Panc1 (cell line): ENCODE measurements at regions not wholly inside any gene's neighbourhood (a gene's known extent, or its start where the extent isn't known, plus 50 kb on each side); places are given as distances from the start of the nearest gene placed in this dataset.

Source experiments
- ATAC-seq: fragments of 200-7000 bp; cut with Tn5 transposase; 2 replicates; pipeline ENCODE4 v1.9.1; 2020; ENCODE audit warnings: mild to moderate bottlenecking, moderate library complexity
- BruUV-seq: library from RNA; stranded (reverse); fragments of 400-500 nt; replicated peaks from 2 replicates; lab custom pipeline; 2021; lab: Mats Ljungman, UMichigan
- CTCF ChIA-PET: fragments of 300-600 bp; sonication (Branson Sonifier 250); formaldehyde crosslinking; loops from one replicate; lab custom pipeline; 2022; ENCODE audit warnings: antibody characterized with exemption; lab: Charles Lee
- POLR2A ChIA-PET: fragments of 300-600 bp; sonication (Branson Sonifier 250); formaldehyde crosslinking; loops from one replicate; lab custom pipeline; 2022; ENCODE audit warnings: antibody characterized with exemption; lab: Charles Lee
- DNase-seq: peaks from one replicate; pipeline ENCODE4 v3.0.0-alpha.2; 2010; ENCODE audit warnings: low read depth, low spot score
- H3K27ac ChIP-seq: 2 replicates; pipeline ENCODE4 v1.5.1; 2011; ENCODE audit warnings: mild to moderate bottlenecking, low read length, inconsistent platforms
- H3K27me3 ChIP-seq: fragments of 200-500 bp; sonication (Bioruptor generic); 2 replicates; pipeline ENCODE4 v1.6.0; 2014; ENCODE audit warnings: low read length, inconsistent platforms; ENCODE audit not compliant: control insufficient read depth, insufficient read depth
- H3K36me3 ChIP-seq: fragments of 200-500 bp; sonication (Bioruptor generic); 2 replicates; pipeline ENCODE4 v1.5.1; 2014; ENCODE audit warnings: inconsistent platforms, mild to moderate bottlenecking, low read length, moderate library complexity; ENCODE audit not compliant: control insufficient read depth, insufficient read depth
- H3K4me1 ChIP-seq: 2 replicates; pipeline ENCODE4 v1.5.1; 2011; ENCODE audit warnings: inconsistent platforms, mild to moderate bottlenecking, low read length, moderate library complexity; ENCODE audit not compliant: control insufficient read depth, insufficient read depth
- H3K4me3 ChIP-seq, 2 experiments: 2 replicates each; pipeline ENCODE4 v1.5.1; 2011 to 2012; ENCODE audit warnings: low read depth in 2 of 2, low read length in 2 of 2, mild to moderate bottlenecking in 2 of 2, inconsistent platforms in 1 of 2, moderate library complexity in 1 of 2
- H3K9me3 ChIP-seq: fragments of 200-500 bp; sonication (Bioruptor generic); 2 replicates; pipeline ENCODE4 v1.5.1; 2014; ENCODE audit warnings: low read depth, mild to moderate bottlenecking, inconsistent platforms, low read length, moderate library complexity; ENCODE audit not compliant: control insufficient read depth, insufficient read depth
- CTCF ChIP-seq: fragments of 450-650 bp; IDR thresholded peaks from 2 replicates; pipeline ENCODE4 v1.5.1; 2017; ENCODE audit warnings: mild to moderate bottlenecking
- POLR2AphosphoS5 ChIP-seq: IDR thresholded peaks from 2 replicates; pipeline ENCODE4 v1.6.1; 2012; ENCODE audit warnings: mild to moderate bottlenecking, low read depth, low read length, moderate library complexity
- REST ChIP-seq, 2 experiments: IDR thresholded peaks; 2 replicates each; pipeline ENCODE4 v1.6.1; 2011 to 2012; ENCODE audit warnings: low read depth in 2 of 2, control low read depth in 1 of 2, low read length in 1 of 2, mild to moderate bottlenecking in 1 of 2, moderate library complexity in 1 of 2; ENCODE audit not compliant: insufficient read depth in 1 of 2
- SIN3A ChIP-seq: IDR thresholded peaks from 2 replicates; pipeline ENCODE4 v1.6.1; 2012; ENCODE audit warnings: low read depth, mild to moderate bottlenecking, low read length, moderate library complexity, borderline replicate concordance; ENCODE audit not compliant: insufficient read depth
- TCF7L2 ChIP-seq: IDR thresholded peaks from 2 replicates; pipeline ENCODE4 v1.6.1; 2011; ENCODE audit warnings: mild to moderate bottlenecking, low read depth, low read length, inconsistent platforms
- in situ Hi-C: cut with HindIII; loops from 2 replicates; pipeline ENCODE4 v1.10.0; 2016; ENCODE audit warnings: low sequenced_read_pairs, low pct_unique_long_range_greater_than_20kb
- intact Hi-C: fragments of 100-400 bp; cut with micrococcal nuclease; formaldehyde crosslinking; loops from one replicate; pipeline ENCODE4 v1.10.0; 2022; ENCODE audit not compliant: unreplicated experiment

- Histone ChIP-seq H3K36me3 (no peaks in the 10 kb centered on the region), H3K27ac (no peak overlapping the region), H3K9me3 (no peaks in the 10 kb centered on the region), H3K4me3 (no peak overlapping the region), H3K27me3 (no peaks in the 10 kb centered on the region), H3K4me1 (no peaks in the 10 kb centered on the region)
- ATAC-seq (no peak), DNase-seq (no peak)
- in situ Hi-C loops (no loop called here), intact Hi-C loops (no loop called here)
- ChIA-PET POLR2A (no interaction called here), CTCF (no interaction called here)
- no TSS peak for BruUV-seq
- TF ChIP-seq POLR2AphosphoS5 (no peak), REST (IDR thresholded peaks at IDR 0.05; ENCODE audit: insufficient read depth in 1 of 2, low read depth in 2 of 2, low read length in 1 of 2) (no peak), SIN3A (no peak), TCF7L2 (no peak), CTCF (no peak)
These were observed 149.2 kb upstream of the TEX13C start for GRCh38 chrX:125170459-125170858.

GRCh38 chrX:125172531-125172930 is 147.1 kb upstream of the TEX13C start:
- Histone ChIP-seq H3K9me3 (no peaks in the 10 kb centered on the region), H3K27me3 (no peaks in the 10 kb centered on the region), H3K36me3 (no peaks in the 10 kb centered on the region), H3K4me3 (no peak overlapping the region), H3K4me1 (no peaks in the 10 kb centered on the region), H3K27ac (no peak overlapping the region)
- CTCF ChIA-PET, result no interaction called here
- intact Hi-C loops (no loop called here), in situ Hi-C loops (no loop called here)
- no peak for TF ChIP-seq TCF7L2
- no peak for TF ChIP-seq CTCF
- TF ChIP-seq REST (IDR thresholded peaks at IDR 0.05; ENCODE audit: insufficient read depth in 1 of 2, low read depth in 2 of 2, low read length in 1 of 2), result no peak
- TF ChIP-seq SIN3A, result no peak
- TF ChIP-seq POLR2AphosphoS5, result no peak
- POLR2A ChIA-PET, result no interaction called here
- no peak for DNase-seq
- no peak for ATAC-seq
- no TSS peak for BruUV-seq
